ENCODE measurements at regions not wholly inside any gene's neighbourhood (a gene's known extent, or its start where the extent isn't known, plus 50 kb on each side); places are given as distances from the start of the nearest gene placed in this dataset.

DNA sequence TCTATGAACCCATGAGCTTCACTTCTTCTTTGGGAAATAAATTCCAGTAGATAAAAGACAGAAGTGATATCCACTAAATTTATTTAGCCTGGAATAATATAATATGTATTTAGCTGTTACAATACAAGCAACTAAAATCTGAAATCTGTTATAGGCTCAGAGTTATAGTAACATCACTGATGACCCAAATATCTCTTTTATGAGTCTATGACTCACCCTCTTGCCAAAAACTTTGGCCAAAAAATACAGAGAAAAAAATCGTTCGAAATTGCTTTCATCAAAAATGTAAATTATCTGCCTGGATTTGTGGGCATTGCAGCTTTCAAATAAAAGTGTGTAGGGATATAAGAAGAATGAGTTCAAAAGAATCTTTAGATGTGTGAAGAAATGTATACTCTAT, 89.4 kb upstream of the DKK2 start:
- no peak for TF ChIP-seq POLR2A (IDR thresholded peaks at IDR 0.05)
- TF ChIP-seq, protein P1, sequence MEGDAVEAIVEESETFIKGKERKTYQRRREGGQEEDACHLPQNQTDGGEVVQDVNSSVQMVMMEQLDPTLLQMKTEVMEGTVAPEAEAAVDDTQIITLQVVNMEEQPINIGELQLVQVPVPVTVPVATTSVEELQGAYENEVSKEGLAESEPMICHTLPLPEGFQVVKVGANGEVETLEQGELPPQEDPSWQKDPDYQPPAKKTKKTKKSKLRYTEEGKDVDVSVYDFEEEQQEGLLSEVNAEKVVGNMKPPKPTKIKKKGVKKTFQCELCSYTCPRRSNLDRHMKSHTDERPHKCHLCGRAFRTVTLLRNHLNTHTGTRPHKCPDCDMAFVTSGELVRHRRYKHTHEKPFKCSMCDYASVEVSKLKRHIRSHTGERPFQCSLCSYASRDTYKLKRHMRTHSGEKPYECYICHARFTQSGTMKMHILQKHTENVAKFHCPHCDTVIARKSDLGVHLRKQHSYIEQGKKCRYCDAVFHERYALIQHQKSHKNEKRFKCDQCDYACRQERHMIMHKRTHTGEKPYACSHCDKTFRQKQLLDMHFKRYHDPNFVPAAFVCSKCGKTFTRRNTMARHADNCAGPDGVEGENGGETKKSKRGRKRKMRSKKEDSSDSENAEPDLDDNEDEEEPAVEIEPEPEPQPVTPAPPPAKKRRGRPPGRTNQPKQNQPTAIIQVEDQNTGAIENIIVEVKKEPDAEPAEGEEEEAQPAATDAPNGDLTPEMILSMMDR (IDR thresholded peaks at IDR 0.05) = no peak
- no peak for TF ChIP-seq POLR2AphosphoS5 (IDR thresholded peaks at IDR 0.05)

All from prostate gland (tissue), 2 donors.